ENCODE measurements at regions not wholly inside any gene's neighbourhood (a gene's known extent, or its start where the extent isn't known, plus 50 kb on each side); places are given as distances from the start of the nearest gene placed in this dataset.

GRCh38 chr9:88189371-88189770, 51.1 kb upstream of the SPATA31C2 start:
- TF ChIP-seq, protein P1, sequence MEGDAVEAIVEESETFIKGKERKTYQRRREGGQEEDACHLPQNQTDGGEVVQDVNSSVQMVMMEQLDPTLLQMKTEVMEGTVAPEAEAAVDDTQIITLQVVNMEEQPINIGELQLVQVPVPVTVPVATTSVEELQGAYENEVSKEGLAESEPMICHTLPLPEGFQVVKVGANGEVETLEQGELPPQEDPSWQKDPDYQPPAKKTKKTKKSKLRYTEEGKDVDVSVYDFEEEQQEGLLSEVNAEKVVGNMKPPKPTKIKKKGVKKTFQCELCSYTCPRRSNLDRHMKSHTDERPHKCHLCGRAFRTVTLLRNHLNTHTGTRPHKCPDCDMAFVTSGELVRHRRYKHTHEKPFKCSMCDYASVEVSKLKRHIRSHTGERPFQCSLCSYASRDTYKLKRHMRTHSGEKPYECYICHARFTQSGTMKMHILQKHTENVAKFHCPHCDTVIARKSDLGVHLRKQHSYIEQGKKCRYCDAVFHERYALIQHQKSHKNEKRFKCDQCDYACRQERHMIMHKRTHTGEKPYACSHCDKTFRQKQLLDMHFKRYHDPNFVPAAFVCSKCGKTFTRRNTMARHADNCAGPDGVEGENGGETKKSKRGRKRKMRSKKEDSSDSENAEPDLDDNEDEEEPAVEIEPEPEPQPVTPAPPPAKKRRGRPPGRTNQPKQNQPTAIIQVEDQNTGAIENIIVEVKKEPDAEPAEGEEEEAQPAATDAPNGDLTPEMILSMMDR (IDR thresholded peaks at IDR 0.05 in 4 of 5, conservative IDR thresholded peaks at IDR 0.05 in 1 of 5): no peak
- TF ChIP-seq POLR2A (IDR thresholded peaks at IDR 0.05): no peak

All from gastrocnemius medialis (tissue), 4 donors.